Panc1 (cell line): ENCODE measurements at regions not wholly inside any gene's neighbourhood (a gene's known extent, or its start where the extent isn't known, plus 50 kb on each side); places are given as distances from the start of the nearest gene placed in this dataset.

ENCODE experiments used
- ATAC-seq: fragments of 200-7000 bp; cut with Tn5 transposase; 2 replicates; pipeline ENCODE4 v1.9.1; 2020; ENCODE audit warnings: mild to moderate bottlenecking, moderate library complexity
- BruUV-seq: library from RNA; stranded (reverse); fragments of 400-500 nt; replicated peaks from 2 replicates; lab custom pipeline; 2021; lab: Mats Ljungman, UMichigan
- CTCF ChIA-PET: fragments of 300-600 bp; sonication (Branson Sonifier 250); formaldehyde crosslinking; loops from one replicate; lab custom pipeline; 2022; ENCODE audit warnings: antibody characterized with exemption; lab: Charles Lee
- POLR2A ChIA-PET: fragments of 300-600 bp; sonication (Branson Sonifier 250); formaldehyde crosslinking; loops from one replicate; lab custom pipeline; 2022; ENCODE audit warnings: antibody characterized with exemption; lab: Charles Lee
- DNase-seq: peaks from one replicate; pipeline ENCODE4 v3.0.0-alpha.2; 2010; ENCODE audit warnings: low read depth, low spot score
- H3K27ac ChIP-seq: 2 replicates; pipeline ENCODE4 v1.5.1; 2011; ENCODE audit warnings: mild to moderate bottlenecking, low read length, inconsistent platforms
- H3K27me3 ChIP-seq: fragments of 200-500 bp; sonication (Bioruptor generic); 2 replicates; pipeline ENCODE4 v1.6.0; 2014; ENCODE audit warnings: low read length, inconsistent platforms; ENCODE audit not compliant: control insufficient read depth, insufficient read depth
- H3K36me3 ChIP-seq: fragments of 200-500 bp; sonication (Bioruptor generic); 2 replicates; pipeline ENCODE4 v1.5.1; 2014; ENCODE audit warnings: inconsistent platforms, mild to moderate bottlenecking, low read length, moderate library complexity; ENCODE audit not compliant: control insufficient read depth, insufficient read depth
- H3K4me1 ChIP-seq: 2 replicates; pipeline ENCODE4 v1.5.1; 2011; ENCODE audit warnings: inconsistent platforms, mild to moderate bottlenecking, low read length, moderate library complexity; ENCODE audit not compliant: control insufficient read depth, insufficient read depth
- H3K4me3 ChIP-seq, 2 experiments: 2 replicates each; pipeline ENCODE4 v1.5.1; 2011 to 2012; ENCODE audit warnings: low read depth in 2 of 2, low read length in 2 of 2, mild to moderate bottlenecking in 2 of 2, inconsistent platforms in 1 of 2, moderate library complexity in 1 of 2
- H3K9me3 ChIP-seq: fragments of 200-500 bp; sonication (Bioruptor generic); 2 replicates; pipeline ENCODE4 v1.5.1; 2014; ENCODE audit warnings: low read depth, mild to moderate bottlenecking, inconsistent platforms, low read length, moderate library complexity; ENCODE audit not compliant: control insufficient read depth, insufficient read depth
- CTCF ChIP-seq: fragments of 450-650 bp; IDR thresholded peaks from 2 replicates; pipeline ENCODE4 v1.5.1; 2017; ENCODE audit warnings: mild to moderate bottlenecking
- POLR2AphosphoS5 ChIP-seq: IDR thresholded peaks from 2 replicates; pipeline ENCODE4 v1.6.1; 2012; ENCODE audit warnings: mild to moderate bottlenecking, low read depth, low read length, moderate library complexity
- REST ChIP-seq, 2 experiments: IDR thresholded peaks; 2 replicates each; pipeline ENCODE4 v1.6.1; 2011 to 2012; ENCODE audit warnings: low read depth in 2 of 2, control low read depth in 1 of 2, low read length in 1 of 2, mild to moderate bottlenecking in 1 of 2, moderate library complexity in 1 of 2; ENCODE audit not compliant: insufficient read depth in 1 of 2
- SIN3A ChIP-seq: IDR thresholded peaks from 2 replicates; pipeline ENCODE4 v1.6.1; 2012; ENCODE audit warnings: low read depth, mild to moderate bottlenecking, low read length, moderate library complexity, borderline replicate concordance; ENCODE audit not compliant: insufficient read depth
- TCF7L2 ChIP-seq: IDR thresholded peaks from 2 replicates; pipeline ENCODE4 v1.6.1; 2011; ENCODE audit warnings: mild to moderate bottlenecking, low read depth, low read length, inconsistent platforms
- in situ Hi-C: cut with HindIII; loops from 2 replicates; pipeline ENCODE4 v1.10.0; 2016; ENCODE audit warnings: low sequenced_read_pairs, low pct_unique_long_range_greater_than_20kb
- intact Hi-C: fragments of 100-400 bp; cut with micrococcal nuclease; formaldehyde crosslinking; loops from one replicate; pipeline ENCODE4 v1.10.0; 2022; ENCODE audit not compliant: unreplicated experiment

DNA sequence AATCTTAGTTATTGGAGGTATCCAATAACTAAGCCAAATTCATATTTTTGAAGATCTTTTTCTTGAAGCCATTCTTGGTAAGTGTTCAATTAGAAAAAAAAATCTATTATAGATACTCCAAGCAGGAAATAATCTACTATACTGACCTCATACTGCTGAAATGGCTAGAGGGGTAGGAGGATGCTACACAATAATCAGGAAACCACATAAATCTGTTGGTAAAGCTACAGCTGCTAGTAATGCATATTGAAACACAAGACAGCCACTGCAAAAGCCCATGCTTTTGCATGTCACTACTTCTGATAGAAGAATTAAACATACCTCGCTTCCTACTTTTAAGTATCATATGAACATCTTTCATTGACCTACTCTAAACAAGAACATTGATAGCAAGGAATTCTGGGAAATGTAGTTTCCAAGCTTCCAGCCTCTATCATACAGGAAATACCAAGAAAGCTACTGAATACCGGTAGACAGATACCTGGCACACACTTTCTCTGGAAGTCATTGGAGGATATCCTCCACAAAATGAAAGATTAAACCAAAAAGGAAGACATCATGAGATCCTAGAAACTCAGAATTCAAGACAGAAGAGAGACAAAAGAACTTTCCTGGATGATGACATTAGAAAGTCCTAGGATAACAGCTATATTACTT is 103.0 kb upstream of the VAV3 start:
- no peaks in the 10 kb centered on the region for H3K4me1 ChIP-seq
- in situ Hi-C loops (no loop called here), intact Hi-C loops (no loop called here)
- CTCF ChIA-PET, result no interaction called here
- POLR2A ChIA-PET, result no interaction called here
- no peak overlapping the region for H3K4me3 ChIP-seq
- no peak for ATAC-seq
- H3K36me3 ChIP-seq, result no peaks in the 10 kb centered on the region
- DNase-seq, result no peak
- BruUV-seq, result no TSS peak
- H3K9me3 ChIP-seq, result no peaks in the 10 kb centered on the region
- H3K27me3 ChIP-seq, result no peaks in the 10 kb centered on the region
- no peak overlapping the region for H3K27ac ChIP-seq
- TF ChIP-seq CTCF, result no peak
- TF ChIP-seq SIN3A, result no peak
- TF ChIP-seq POLR2AphosphoS5, result no peak
- no peak for TF ChIP-seq REST (IDR thresholded peaks at IDR 0.05; ENCODE audit: insufficient read depth in 1 of 2, low read depth in 2 of 2, low read length in 1 of 2)
- TF ChIP-seq TCF7L2, result no peak

GRCh38 chr1:108066808-108067207 is 101.8 kb upstream of the VAV3 start:
- DNase-seq (no peak), ATAC-seq (no peak)
- in situ Hi-C loops (no loop called here), intact Hi-C loops (no loop called here)
- no peaks in the 10 kb centered on the region for H3K9me3 ChIP-seq
- no peaks in the 10 kb centered on the region for H3K36me3 ChIP-seq
- no peak overlapping the region for H3K27ac ChIP-seq
- ChIA-PET CTCF (no interaction called here), POLR2A (no interaction called here)
- H3K27me3 ChIP-seq, result no peaks in the 10 kb centered on the region
- no peak overlapping the region for H3K4me3 ChIP-seq
- no peak for TF ChIP-seq TCF7L2
- TF ChIP-seq CTCF, result no peak
- TF ChIP-seq SIN3A, result no peak
- TF ChIP-seq POLR2AphosphoS5, result no peak
- TF ChIP-seq REST (IDR thresholded peaks at IDR 0.05; ENCODE audit: insufficient read depth in 1 of 2, low read depth in 2 of 2, low read length in 1 of 2), result no peak
- no TSS peak for BruUV-seq
- no peaks in the 10 kb centered on the region for H3K4me1 ChIP-seq
